ENCODE measurements at regions not wholly inside any gene's neighbourhood (a gene's known extent, or its start where the extent isn't known, plus 50 kb on each side); places are given as distances from the start of the nearest gene placed in this dataset.
"Not testable (repeated sequence)": the region's sequence is repeated elsewhere in the genome, so short reads cannot be mapped to it uniquely, and the experiment has no call there.

DNA sequence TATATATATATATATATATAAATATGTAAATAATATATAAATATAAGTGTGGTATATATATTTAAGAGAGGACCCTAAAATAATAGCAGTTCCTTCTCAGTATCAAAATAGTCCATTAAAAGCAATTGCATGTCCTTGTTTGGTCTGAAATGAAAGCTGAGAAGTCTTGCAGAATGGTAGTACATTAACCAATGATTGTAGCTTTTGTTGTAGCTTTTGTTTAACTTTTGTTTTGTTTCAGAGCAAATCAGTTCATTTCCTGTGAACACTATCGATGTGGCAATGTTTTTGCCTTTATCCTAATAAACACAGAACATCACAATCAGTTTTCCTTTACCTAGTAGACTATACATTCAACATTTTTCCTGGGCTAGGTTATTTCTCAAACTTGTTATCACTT, 1256.2 kb upstream of the SPRY2 start:
- DNase-seq, result no peak

DNA sequence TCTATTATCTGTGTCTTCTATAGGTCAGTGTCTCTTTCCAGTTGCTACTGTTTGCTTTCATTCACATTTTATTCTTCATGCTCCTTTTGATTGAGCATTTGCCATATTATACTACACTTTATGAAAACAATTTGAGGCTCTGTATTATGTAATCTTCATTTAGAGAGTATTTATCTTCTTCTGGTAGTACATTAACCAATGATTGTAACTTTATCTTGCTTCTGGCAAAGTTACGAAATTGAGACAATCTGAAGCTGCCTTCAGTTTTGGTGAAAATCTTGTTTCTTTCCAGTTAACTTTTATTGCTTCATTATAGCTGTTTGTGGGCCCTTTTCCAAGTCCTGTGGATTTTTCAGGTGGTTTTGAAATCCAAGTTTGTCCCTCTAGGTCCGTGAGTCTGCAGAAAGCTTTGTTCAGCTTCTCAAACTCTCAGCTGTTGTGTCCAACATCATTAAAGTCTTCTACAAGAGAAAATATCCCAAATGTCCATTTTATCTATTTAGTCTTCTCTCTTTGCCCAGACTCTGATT, 1255.4 kb upstream of the SPRY2 start:
- DNase-seq, result no peak

DNA sequence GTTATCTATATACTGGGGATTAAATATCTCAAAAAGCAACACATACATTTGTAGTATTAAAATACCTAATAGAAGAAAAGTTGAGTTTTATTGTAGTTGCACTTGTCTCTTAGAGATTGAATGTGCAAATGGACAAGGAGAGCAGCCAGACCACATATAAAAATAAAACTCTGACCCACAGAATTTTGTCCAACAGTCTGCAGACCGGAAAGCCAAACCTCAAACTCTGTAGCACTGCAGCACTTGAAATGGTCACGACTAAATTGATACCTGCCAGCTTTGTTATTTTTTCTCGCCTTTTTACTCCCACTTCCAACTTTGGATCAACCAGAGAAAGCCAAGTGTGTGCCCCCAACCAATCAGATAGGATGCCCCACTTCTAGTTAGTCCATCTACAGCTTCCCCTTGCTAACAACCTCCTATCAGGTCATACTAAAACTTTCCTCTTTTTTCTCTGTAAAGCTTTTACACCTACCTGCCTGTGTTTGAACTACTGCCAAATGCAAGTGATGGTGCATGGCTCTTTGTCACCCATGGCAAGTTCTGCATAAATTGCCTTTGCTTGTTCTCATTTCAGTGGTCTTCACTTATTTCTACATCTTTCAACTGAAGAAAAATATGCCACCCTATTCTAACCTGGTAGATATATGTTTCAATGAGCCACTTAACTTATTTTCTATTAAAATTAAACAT, 1250.7 kb upstream of the SPRY2 start:
- DNase-seq, result no peak

DNA sequence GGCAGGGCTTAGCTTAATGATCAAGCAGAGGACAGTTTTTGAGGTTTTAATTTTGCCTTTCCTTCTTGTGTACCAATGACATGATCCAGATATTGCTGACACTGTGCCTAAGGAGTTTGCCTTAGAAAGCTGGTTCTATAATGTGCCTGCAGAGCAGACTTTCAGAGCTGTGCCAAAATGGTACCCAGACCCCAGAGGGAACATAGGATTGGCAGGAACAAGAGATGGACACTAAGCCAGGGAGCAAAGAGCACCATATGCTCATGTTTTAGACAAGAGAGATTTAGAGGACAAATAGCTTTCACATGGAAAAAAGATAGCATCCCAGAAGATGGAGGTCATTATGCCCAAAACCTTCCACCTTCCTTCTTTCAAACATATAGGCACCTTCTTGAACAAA, 1241.5 kb upstream of the SPRY2 start:
- DNase-seq, result no peak

DNA sequence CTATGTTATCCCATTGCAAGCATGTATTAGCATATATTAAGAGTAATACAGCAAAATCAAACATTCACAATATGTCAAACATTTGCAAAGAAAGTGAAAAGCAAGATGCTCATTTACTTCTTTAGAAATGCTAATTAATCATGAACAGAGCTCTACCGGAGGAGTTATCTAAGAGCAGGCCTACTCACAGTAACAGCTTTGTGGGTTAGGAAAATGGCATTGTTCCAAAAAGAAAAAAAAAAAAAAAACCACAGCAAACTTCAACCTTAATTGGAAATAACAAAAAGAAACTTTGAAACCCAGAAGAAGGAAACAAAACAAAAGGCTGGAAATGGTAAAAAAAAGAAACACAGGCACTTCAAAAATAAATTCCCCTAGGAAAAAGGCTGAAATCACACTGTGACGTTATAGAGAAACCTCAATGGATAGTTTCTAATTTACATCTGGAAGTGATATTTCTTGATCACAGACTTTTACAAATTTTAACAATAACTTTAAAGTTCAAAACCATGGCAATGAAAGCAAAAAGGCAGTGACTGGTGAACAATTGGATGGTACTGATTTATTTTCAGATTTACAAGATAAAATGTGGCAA, 1236.8 kb upstream of the SPRY2 start:
- no peak for DNase-seq

DNA sequence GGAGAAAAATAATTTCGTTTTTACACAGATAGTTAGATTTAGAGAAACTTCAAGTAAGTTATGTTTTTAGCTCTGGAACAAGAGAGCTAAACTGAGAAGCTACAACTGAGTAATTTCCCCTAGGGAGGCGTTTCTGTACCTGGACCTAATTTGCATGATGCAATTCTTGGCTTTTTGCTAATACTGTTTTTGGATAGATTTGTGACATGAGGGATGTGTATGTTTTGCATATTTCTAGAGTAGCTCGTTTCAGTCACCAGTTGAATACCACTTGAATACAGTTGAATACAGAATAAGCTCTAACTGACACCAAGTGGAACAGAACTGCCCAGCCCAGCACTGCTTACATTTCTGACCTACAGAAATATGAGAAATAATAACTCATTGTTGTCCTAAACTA, 1227.9 kb upstream of the SPRY2 start:
- no peak for DNase-seq

DNA sequence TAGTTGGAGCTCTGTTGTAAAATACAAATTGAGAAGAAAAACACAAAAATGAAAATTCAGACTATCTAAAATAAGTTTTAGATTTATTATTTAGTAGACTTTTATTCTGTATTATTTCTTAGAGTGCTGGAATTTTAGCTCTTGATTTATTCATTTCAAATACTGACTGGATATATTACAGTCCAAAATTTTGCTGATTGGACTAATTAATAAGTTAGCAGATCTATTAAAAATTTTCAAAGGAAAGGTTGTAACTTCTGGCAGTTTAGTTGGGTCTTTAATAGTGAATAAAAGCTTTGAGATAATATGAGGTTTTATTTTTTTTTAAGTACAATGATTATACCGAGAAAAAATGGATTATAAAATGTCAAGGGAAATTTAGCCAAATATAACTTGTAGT, 1224.9 kb upstream of the SPRY2 start:
- DNase-seq, result no peak

DNA sequence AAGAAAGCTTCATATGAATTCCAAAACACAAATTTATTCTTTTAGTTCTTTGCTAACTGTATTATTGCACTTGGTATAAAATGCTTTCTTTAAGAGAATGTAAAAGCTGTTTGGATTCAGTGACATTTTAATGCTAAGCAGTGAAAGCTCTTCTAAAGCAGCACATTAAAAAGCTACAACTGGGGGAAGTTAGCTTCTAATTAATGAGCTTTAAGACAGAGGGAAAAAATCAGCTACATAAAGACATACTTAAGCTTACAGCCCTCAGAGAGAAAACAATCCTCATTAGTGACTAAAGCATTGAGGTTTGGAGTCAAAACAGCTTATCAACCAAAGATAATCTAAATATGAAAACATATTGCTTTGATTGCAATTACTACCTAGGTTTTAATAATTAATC, 1222.2 kb upstream of the SPRY2 start:
- no peak for DNase-seq

DNA sequence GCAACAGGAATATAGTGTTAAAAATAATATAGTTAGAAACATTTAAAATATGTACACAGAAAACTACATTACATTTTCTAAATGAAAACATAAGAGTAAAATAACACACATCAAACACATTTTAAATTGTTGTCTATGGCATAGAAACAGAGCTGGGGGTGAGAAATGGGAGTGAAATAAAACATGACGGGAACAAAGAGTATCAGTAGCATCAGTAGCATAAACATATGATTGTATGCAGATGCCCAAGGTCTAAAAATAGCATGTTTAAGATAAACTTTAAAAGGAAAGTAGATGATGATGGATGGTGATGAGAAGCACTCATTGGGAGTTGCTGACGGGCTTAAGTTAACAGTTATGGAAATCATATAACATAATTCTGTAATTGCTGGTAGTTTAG, 1221.7 kb upstream of the SPRY2 start:
- no peak for DNase-seq

DNA sequence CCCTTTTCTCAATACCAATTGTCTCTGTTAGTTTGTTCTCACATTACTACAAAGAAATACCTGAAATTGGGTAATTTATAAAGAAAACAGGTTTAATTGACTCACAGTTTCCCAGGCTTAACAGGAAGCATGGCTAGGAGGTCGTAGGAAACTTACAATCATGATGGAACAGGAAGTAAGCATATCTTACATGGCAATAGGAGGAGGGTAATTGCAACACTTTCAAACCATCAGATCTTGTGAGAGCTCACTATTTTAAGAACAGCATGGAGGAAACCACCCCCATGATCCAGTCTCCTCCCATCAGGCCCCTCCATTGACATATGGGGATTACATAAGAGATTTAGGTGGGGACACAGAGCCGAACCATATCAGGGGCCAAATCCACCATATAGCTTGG, 1210.1 kb upstream of the SPRY2 start:
- DNase-seq, result no peak

DNA sequence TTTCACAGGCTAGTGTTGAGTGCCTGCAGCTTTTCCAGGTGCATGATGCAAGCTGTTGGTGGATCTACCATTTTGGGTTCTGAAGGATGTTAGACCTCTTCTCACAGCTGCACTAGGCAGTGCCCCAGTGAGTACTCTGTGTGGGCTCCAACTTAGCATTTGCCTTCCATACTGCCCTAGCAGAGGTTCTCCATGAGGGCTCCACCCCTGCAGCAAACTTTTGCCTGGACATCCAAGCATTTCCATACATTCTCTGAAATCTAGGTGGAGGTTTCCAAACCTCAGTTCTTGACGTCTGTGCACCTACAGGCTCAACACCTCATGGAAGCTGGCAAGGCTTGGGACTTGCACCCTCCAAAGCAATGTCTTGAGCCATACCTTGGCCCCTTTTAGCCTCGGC, 1205.4 kb upstream of the SPRY2 start:
- not testable (repeated sequence) for DNase-seq

DNA sequence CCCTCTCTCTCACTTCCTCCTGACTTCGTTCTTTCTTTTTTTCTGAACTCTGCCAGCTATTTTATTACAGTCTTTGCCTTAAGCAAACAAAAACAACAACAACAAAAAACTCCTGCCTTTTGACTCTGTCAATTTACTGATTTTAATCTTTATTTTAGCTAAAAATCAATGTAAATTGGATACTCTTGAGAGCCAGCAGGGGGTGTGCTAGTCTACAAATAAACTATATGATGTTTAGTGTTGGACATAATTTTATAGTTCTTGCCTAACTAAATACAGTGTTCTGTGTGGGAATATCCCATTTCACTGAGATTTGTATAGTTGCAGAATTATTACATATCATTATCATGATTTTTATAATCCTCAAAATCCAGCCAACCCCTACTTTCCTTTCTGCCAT, 1199.9 kb upstream of the SPRY2 start:
- no peak for DNase-seq

DNA sequence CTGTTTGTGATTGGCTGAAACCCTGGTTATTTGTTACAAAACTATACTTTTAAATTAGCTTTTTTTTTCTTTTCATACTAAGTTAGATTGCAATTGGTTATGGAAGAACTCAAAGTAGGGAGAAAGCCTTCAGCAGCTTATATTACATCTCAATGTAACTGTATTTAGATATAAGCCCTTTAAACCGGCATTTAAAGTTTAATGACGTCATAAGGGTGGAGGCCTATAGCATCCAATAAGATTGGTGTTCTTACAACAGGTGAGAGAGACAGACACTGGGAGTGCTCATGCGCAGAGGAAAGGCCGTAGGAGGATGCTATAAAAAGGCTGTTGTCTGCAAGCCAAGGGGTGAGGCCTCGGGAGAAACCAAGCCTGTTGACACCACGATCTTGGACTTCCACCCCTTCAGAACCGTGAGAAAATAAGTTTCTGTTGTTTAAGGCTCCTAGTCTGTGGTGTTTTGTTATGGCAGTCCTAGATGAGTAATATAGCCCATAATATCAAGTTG, 1198.8 kb upstream of the SPRY2 start:
- no peak for DNase-seq

DNA sequence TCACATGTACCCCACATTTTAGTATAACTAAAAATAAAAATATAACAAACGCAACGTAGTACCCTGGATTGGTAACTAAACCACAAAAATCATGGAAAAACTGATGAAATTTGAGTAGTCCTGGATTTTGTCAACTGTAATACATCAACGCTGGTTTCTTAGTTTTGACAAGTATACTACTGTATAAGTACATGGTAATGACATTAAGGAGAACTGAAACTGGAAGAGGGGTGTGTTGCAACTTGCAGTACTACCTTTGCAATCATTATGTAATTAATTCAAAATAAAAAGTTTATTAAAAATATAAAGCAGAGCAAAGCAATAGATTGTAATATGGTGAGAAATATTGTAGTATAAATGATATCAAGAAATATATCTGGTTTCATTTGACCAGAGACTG, 1158.0 kb upstream of the SPRY2 start:
- DNase-seq, result no peak

DNA sequence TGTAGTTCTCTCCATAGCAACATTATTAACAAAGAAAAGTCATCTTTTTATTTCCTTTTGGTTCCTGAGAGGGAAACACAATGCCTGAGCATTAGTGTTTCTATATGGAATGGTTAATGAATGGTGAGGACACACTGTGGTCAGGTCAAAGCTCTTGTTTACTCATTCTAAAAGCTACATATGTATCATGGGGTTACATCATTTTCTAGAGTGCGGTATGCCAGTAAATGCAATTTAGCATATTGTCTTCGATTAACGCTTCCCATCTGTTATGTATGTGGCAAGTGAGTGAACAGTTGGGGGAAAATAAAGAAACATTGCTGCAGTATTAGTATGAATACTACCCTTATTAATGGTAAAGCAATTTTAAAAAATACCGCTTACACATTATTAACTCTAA, 1152.2 kb upstream of the SPRY2 start:
- DNase-seq, result no peak

DNA sequence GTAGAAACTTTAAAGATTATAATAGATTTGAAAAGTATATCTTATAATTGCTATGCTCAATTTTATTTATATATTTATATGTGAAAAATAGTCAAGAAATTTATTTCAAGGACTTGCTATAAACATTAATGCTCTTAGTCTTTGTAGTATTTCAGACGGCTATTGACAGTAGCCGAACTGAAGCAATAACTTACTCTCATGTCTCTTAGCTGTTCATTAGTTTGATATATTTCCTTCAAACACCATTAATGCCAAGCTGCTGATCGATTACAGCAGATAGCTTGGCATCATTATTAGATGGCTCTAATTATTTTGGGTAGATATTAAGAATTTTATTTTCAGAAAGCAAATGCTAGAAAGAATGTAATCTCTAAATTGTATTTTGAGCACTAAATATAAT, 1151.5 kb upstream of the SPRY2 start:
- DNase-seq, result no peak

DNA sequence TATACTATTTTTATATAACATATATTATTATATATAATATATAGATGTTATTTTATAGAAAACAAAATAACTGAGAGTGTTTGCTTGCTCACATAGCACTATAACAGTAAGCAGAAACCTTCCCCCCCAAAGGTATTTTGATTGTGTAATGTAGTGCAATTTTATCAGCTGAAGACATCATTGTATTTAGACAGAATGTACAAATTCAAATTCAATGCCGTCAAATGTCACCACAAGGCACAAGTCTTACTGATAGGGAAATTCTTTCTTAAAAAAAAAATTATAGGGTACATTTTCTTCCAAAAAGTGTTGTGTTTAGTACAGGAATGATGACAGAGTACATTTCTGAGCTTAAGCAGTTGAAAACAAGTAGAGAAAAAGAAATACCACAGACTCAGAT, 1147.1 kb upstream of the SPRY2 start:
- no peak for DNase-seq

DNA sequence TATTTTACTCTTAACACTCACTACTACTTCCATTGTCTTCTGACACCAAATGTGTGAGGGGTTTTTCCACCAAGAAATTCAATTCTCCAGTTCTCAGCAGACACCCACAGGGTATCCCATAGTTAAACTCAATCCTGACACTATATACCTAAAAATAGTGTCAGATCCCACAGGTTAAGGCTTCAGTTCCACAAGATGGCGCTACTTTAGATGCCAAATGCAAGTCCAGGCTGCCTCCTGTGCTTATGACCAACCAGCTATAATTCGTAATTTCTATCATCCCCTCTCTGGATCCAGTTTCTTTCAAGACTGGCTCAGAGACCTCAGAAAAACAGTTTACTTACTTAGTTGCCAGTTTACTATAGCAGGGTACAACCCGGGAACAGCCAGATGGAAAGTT, 1146.2 kb upstream of the SPRY2 start:
- no peak for DNase-seq

DNA sequence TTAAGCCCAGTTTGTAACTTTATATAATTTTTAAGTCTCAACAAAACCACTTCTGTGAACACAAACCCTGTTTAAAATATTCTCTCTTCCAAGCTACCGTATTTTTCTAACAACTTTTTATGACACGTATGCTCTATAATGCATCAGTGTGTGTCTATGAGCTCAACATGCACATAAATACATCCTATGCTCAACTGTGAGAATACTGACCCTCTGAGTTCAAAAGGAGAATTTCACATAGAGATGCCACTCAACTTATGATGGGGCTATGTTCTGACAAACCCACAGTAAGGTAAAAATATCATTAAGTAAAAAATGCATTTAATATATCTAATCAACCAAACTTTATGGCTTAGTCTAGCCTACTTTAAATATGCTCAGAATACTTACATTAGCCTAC, 1139.7 kb upstream of the SPRY2 start:
- DNase-seq, result no peak

DNA sequence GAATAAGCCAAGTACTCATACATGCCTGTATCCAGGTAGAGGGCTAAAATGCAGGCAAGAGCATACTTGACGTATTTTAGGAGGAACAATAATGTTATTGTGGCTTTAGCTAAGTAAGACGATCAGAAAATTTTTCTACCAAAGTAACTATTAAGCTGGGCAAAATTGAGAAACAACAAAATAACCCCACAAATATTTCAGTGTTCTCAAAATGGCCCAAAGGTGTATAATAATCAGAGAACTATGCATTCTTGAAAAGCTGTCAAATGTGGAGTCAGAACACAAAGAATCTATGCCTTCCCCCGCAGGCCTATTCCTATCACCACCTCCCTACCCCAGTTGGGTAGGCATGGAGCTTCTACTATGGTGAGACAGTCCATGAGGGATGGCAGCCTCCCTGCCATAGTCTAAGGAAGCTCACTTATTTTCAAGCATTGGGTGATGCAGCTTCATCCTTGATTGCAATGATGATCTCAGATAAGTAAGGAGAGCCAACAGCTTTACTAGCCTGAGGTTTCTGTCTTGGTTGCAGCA, 1132.5 kb upstream of the SPRY2 start:
- no peak for DNase-seq

DNA sequence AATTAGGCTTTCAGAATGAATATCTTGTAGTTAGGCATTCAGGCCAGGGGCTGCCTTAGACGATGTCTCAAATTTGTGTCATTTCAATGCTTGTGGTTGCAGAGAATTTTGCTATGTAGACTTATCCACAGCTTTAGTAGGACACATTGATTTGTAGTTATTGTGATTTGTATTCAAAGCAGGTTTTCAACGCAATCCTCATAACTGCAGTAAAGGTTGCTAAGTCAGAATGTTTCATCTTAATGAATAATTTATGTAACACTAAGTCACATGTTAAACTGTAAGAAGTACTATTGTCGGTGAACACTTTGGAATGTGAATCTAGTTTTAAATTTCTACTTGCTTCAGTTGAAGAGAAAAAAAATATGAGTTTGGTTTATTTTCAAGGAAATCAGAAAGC, 1117.2 kb upstream of the SPRY2 start:
- DNase-seq, result no peak

DNA sequence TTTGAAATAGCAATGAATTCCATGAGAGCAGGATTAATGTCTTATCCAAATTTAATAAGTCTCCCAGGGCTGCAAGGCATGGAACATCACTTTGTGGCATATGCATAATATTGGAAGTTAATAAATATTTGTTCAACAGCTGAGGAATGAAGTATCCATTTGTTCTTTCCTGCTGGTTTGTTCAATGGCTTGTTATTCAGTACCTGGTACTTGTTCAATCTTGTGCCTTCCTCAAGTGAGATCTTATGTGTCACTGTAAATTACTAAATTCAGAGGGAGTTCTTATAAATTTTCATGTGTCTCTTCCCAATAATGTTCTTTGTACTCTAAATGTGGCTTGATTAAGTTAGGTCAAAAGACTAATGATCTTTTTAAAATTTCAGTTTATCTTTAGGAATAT, 1105.5 kb upstream of the SPRY2 start:
- DNase-seq, result no peak

DNA sequence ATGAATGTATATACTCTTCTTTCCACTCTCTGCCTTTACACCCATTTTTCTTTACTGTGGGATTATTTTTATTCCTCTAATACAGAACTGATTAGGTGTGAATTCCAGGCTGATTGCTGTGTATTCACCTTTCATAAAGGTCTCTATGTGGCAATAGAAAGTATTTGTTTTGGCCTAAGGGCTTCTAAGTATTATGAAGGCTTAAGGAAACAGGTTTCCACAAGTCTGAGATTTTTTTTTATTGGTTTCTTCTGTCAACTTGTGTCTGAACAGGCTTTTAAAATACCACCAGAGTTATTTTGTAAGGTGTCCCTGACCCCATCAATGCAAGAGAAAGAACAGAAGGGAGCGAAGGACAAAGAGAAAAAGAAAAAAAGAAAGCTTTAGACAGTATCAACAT, 1102.0 kb upstream of the SPRY2 start:
- DNase-seq, result no peak

DNA sequence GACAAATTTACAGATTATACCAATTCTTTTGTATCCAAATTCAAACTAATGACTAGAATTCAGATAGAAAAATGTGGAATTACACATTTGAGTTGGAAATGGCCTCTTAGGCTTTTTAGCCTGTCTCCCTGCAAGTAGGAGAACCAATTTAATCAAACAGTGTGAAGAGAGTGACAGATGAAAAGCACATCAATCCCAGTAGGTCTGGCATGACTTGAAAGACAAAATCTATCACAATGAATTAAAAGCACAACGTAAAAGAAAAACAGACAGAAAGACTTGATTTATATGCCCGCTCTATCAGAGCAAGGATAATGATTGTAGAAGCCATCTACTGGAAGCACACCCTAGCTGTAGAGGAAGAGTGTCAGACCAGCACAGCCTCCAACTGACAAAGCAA, 1084.4 kb upstream of the SPRY2 start:
- no peak for DNase-seq

DNA sequence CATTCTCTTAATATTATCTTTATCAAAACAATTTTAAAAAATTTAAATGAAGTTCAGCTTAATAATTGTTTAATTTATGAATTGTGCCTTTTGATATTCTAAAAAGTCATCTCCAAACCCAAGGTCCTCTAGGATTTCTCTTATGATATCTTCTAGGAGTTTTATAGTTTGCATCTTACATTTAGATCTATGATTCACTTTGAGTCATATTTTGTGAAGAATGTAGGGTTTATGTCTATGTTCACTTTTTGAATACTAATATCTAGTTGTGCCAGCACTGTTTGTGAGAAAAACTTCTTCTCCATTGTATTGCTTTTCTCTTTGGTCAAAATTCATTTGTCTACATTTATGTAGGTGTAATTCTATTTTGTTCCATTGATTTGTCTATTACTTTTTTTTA, 1068.4 kb upstream of the SPRY2 start:
- no peak for DNase-seq

Data from activated naive CD4-positive, alpha-beta T cell treated with anti-CD3 and anti-CD28 coated beads, Interleukin-2, amount 50 U/mL, for 16 hours (primary cell).